Ovary (tissue), 7 donors: ENCODE measurements at regions not wholly inside any gene's neighbourhood (a gene's known extent, or its start where the extent isn't known, plus 50 kb on each side); places are given as distances from the start of the nearest gene placed in this dataset.

Experiments used
- DNase-seq, 5 donors: peaks; one replicate each; pipeline ENCODE4 v3.0.0-alpha.2; 2019 to 2020
- H3K27ac ChIP-seq, 2 donors: fragments of 200-600 bp; one replicate each; pipeline versions ENCODE4 v1.5.1 to v1.8.0; 2019 to 2022
- H3K27me3 ChIP-seq: fragments of 200-600 bp; one replicate; pipeline ENCODE4 v1.8.0; 2022
- H3K36me3 ChIP-seq: fragments of 200-600 bp; sonication (generic); one replicate; pipeline ENCODE4 v1.5.1; 2019
- H3K4me1 ChIP-seq: one replicate; pipeline ENCODE4 v1.8.1; 2013; ENCODE audit warnings: mild to moderate bottlenecking, moderate library complexity; ENCODE audit not compliant: insufficient read depth
- H3K4me3 ChIP-seq: fragments of 200-600 bp; sonication (generic); one replicate; pipeline ENCODE4 v1.5.1; 2017
- H3K9me3 ChIP-seq, 2 donors: fragments of 200-600 bp in 1 of 2; sonication (generic) in 1 of 2; one replicate each; pipeline versions ENCODE4 v1.5.1 to v1.8.1; 2013 to 2019; ENCODE audit warnings: mild to moderate bottlenecking in 1 of 2, moderate library complexity in 1 of 2
- EP300 ChIP-seq: sonication (generic); formaldehyde crosslinking; IDR thresholded peaks from one replicate; pipeline ENCODE4 v1.6.1; 2017; ENCODE audit warnings: antibody characterized with exemption
- POLR2A ChIP-seq: fragments of 450-650 bp; IDR thresholded peaks from one replicate; pipeline ENCODE4 v1.6.1; 2017; ENCODE audit warnings: antibody characterized with exemption, mild to moderate bottlenecking, moderate library complexity
- WGBS, 3 donors: extraction: QIAGEN DNeasy Blood & Tissue Kit in 1 of 3; methylation state at CpG; one replicate each; pipeline versions ENCODE4 v1.1.5 to v1.1.7; 2013 to 2017; 5-methylcytosine and 5-hydroxymethylcytosine counted together
- intact Hi-C, 4 donors: fragments of 100-400 bp; cut with DNase I; formaldehyde crosslinking; loops; one replicate each; pipeline versions ENCODE4 v1.11.0 to v1.15.1; 2022 to 2023
- TF ChIP-seq, protein P1 (sequence below), 3 donors: fragments of 450-650 bp in 2 of 3; fragments of 200-600 bp in 1 of 3; IDR thresholded peaks; one replicate each; pipeline versions ENCODE4 v1.5.1 to v1.8.0; 2016 to 2022; ENCODE audit warnings: antibody characterized with exemption in 3 of 3, mild to moderate bottlenecking in 1 of 3
- donor health status: DM: no; HTN: no; CAD: no; lungs with moderate emphysema.
- donor health status: DM: no; HTN: no; CAD: no.
- donor health status: Bipolar disorder and iron deficiency.
- donor health status: DM: no; HTN: no; CAD: no.
- donor health status: DM: yes; HTN: yes; CAD: no.

DNA sequence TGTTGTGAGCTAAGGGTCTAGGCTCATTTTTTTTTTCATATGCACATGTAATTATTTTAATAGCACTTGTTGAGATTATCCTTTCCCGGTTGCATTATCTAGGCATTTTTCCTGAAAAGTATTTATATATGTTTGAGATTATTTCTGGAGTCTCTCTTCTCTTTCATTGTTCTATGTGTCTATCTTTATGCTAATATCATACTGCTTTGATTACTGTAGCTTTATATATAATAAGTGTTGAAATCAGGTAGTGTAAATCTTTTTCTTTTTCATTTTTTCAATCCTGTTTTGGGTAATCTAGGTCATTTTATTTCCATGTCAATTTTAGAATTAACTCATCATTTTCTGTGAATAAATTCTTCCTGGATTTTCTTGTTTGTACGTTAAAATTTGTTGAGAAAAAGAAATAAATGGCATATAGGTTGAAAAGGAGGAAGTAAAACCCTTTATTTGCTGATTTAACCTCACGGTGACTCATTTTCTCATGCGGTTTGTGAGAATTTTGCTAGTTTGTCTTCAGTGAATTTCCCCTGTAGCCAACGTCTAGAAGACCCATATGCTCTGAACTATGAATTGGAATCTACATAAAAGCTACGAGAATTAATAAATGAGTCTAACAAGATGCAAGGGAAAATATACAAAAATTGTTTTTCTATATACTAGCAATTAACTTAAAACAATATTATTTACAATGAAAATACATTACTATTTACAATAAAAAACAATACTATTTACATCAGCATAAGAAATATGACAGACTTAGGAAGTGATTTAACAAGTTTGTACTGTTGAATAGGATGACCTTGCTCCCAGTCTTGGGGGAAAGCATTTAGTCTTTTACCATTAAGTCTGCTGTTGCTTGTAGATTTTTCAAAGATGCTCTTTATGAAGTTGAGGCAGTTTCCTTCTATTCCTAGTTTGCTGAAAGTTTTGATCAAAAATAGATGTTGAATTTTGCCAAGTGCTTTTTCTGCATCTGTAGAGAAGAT is 105.0 kb downstream of the SNAPC1 start:
- no peak overlapping the region for H3K27ac ChIP-seq
- intact Hi-C loops, result no loop called here
- H3K4me3 ChIP-seq, result no peak overlapping the region
- H3K27me3 ChIP-seq, result no peaks in the 10 kb centered on the region
- no peak for DNase-seq
- no peaks in the 10 kb centered on the region for H3K4me1 ChIP-seq
- H3K9me3 ChIP-seq, result no peaks in the 10 kb centered on the region
- 77 to 83% (median 78%) methylated on average over 6 of the region's 6 CpGs for WGBS, 3 donors
- TF ChIP-seq, protein P1, sequence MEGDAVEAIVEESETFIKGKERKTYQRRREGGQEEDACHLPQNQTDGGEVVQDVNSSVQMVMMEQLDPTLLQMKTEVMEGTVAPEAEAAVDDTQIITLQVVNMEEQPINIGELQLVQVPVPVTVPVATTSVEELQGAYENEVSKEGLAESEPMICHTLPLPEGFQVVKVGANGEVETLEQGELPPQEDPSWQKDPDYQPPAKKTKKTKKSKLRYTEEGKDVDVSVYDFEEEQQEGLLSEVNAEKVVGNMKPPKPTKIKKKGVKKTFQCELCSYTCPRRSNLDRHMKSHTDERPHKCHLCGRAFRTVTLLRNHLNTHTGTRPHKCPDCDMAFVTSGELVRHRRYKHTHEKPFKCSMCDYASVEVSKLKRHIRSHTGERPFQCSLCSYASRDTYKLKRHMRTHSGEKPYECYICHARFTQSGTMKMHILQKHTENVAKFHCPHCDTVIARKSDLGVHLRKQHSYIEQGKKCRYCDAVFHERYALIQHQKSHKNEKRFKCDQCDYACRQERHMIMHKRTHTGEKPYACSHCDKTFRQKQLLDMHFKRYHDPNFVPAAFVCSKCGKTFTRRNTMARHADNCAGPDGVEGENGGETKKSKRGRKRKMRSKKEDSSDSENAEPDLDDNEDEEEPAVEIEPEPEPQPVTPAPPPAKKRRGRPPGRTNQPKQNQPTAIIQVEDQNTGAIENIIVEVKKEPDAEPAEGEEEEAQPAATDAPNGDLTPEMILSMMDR (IDR thresholded peaks at IDR 0.05), result no peak
- no peak for TF ChIP-seq EP300
- TF ChIP-seq POLR2A, result no peak
- H3K36me3 ChIP-seq, result no peaks in the 10 kb centered on the region

DNA sequence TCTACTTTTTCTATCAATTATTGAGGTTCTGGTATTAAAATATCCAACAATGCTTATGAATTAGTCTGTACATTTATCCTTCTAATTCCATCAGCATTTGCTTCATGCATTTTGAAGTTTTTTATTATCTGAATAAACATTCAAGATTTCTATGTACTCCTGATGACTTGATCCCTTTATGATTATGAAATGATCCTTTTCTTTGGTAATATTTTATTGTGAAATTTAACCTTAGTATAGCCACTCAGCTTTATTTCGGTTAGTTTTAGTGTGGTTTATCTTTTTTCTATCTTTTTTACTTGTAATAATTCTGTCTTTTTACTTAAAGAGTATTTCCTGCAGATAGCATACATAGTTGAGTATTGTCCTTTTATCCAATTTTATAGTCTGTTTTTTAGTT is 106.6 kb downstream of the SNAPC1 start:
- intact Hi-C loops, result no loop called here
- Histone ChIP-seq H3K27me3 (no peaks in the 10 kb centered on the region), H3K27ac (no peak overlapping the region), H3K9me3 (no peaks in the 10 kb centered on the region), H3K4me1 (no peaks in the 10 kb centered on the region), H3K36me3 (no peaks in the 10 kb centered on the region), H3K4me3 (no peak overlapping the region)
- TF ChIP-seq POLR2A (no peak), EP300 (no peak)
- TF ChIP-seq, protein P1 (IDR thresholded peaks at IDR 0.05), result no peak
- no peak for DNase-seq
- WGBS, 3 donors, result 43 to 88% (median 86%) methylated on average over 1 of the region's 1 CpG

DNA sequence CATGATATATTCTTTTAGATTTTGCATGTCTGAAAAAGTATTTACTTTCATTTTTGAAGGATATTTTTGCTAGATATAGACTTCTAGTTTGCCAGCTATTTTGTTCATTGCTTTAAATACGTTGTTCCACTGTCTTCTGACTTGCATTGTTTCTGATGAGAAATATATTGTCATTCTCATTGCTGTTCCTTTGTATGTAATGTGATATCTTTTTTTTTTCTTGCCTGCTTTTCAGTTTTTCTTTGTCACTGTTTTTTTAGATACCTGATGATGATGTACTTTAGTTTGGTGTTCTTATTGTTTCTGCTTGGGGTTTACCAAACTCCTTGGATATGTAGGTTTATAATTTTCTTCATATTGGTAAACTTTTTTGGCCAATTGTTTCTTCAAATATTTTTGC is 107.9 kb downstream of the SNAPC1 start:
- no peaks in the 10 kb centered on the region for H3K9me3 ChIP-seq
- TF ChIP-seq EP300 (no peak), POLR2A (no peak)
- TF ChIP-seq, protein P1 (IDR thresholded peaks at IDR 0.05), result no peak
- H3K36me3 ChIP-seq, result no peaks in the 10 kb centered on the region
- 78 to 81% (median 79%) methylated on average over 1 of the region's 1 CpG for WGBS, 3 donors
- H3K4me1 ChIP-seq, result no peaks in the 10 kb centered on the region
- H3K27me3 ChIP-seq, result no peaks in the 10 kb centered on the region
- H3K27ac ChIP-seq, result no peak overlapping the region
- intact Hi-C loops, result no loop called here
- H3K4me3 ChIP-seq, result no peak overlapping the region
- DNase-seq, result no peak

DNA sequence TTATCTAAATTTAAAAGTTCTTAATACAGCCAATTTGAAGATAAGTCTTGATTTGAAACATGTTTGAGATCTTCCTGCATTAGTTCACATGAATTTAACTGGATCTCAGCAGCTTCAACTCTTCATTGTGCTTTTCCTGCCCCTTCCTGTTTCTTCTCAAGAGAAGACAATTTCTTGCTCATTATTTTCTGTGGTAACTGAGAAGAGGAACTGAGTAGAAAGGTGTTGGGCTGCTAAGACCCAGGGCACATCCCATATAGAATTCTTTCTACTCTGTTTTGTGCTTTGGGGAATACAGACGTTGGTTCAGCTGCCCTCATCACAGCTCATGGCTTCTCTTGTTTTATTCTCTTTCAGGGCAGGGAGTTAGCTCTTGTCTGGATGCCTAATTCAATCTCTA is 110.2 kb downstream of the SNAPC1 start:
- intact Hi-C loops, result no loop called here
- TF ChIP-seq EP300 (no peak), POLR2A (no peak)
- TF ChIP-seq, protein P1 (IDR thresholded peaks at IDR 0.05), result no peak
- Histone ChIP-seq H3K36me3 (no peaks in the 10 kb centered on the region), H3K27me3 (no peaks in the 10 kb centered on the region), H3K4me3 (no peak overlapping the region), H3K4me1 (no peaks in the 10 kb centered on the region), H3K27ac (no peak overlapping the region), H3K9me3 (no peaks in the 10 kb centered on the region)
- DNase-seq, result no peak
- 34 to 65% (median 53%) methylated on average over 1 of the region's 1 CpG for WGBS, 3 donors
